ENCODE measurements at regions not wholly inside any gene's neighbourhood (a gene's known extent, or its start where the extent isn't known, plus 50 kb on each side); places are given as distances from the start of the nearest gene placed in this dataset.

DNA sequence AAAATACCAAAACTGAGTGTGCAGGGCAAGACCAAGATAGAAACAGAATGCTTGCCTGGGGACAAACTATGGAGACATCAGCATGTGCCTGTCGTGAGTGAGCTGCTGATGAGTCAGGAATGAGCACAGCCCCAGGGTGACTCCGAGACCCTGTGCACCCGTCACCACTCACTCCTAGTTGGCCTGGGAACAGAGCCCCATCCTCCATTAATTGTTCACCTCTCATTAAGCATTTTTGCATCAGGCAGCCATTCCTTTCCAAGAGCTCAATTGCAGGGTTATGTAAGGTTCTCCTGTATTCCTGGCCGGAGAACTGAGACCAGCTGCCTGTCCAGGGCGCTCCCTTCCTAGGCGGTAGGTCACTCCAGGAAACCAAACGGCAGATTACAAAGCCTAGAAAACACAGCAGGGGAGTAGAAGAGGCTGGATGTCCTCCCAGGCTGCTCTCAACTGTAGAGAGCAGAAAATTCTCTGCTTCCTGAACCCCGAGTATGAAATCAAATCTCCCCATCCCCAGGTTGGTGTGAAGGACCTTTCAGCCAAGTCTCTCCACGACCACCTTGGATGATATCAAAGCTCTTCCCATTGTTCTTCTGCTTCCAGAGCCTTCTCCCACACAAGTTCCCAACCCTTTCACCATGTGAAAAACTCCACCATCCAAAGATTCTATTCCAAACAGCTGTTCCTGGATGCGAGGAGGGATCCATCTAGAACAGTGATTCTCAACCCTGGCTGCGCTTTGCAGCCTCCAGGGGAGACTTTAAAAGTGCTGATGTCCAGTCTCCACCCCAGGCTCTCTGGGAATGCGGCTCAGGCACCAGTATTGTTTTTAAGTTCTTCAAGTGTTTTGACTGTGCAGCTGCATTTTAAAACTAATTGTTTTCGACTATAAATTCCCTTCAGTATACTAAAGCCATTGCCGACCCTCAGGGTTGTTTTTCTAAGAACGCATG lies 532.6 kb upstream of the JARID2 start:
- TF ChIP-seq, protein P1, sequence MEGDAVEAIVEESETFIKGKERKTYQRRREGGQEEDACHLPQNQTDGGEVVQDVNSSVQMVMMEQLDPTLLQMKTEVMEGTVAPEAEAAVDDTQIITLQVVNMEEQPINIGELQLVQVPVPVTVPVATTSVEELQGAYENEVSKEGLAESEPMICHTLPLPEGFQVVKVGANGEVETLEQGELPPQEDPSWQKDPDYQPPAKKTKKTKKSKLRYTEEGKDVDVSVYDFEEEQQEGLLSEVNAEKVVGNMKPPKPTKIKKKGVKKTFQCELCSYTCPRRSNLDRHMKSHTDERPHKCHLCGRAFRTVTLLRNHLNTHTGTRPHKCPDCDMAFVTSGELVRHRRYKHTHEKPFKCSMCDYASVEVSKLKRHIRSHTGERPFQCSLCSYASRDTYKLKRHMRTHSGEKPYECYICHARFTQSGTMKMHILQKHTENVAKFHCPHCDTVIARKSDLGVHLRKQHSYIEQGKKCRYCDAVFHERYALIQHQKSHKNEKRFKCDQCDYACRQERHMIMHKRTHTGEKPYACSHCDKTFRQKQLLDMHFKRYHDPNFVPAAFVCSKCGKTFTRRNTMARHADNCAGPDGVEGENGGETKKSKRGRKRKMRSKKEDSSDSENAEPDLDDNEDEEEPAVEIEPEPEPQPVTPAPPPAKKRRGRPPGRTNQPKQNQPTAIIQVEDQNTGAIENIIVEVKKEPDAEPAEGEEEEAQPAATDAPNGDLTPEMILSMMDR (IDR thresholded peaks at IDR 0.05; ENCODE audit: insufficient read depth, low read length, poor library complexity, severe bottlenecking): no peak
- no peak for TF ChIP-seq EZH2phosphoT487 (conservative IDR thresholded peaks at IDR 0.05; ENCODE audit: low read length)
